ENCODE measurements at regions not wholly inside any gene's neighbourhood (a gene's known extent, or its start where the extent isn't known, plus 50 kb on each side); places are given as distances from the start of the nearest gene placed in this dataset.
"Not testable (repeated sequence)": the region's sequence is repeated elsewhere in the genome, so short reads cannot be mapped to it uniquely, and the experiment has no call there.

- DNase-seq, result not testable (repeated sequence)
Measured at GRCh38 chr5:1579389-1579788, 55.6 kb upstream of the LPCAT1 start.

GRCh38 chr5:1576851-1577250, 53.1 kb upstream of the LPCAT1 start:
- DNase-seq, result not testable (repeated sequence)

GRCh38 chr5:1575991-1576714, 52.4 kb upstream of the LPCAT1 start:
- DNase-seq, result not testable (repeated sequence)

- not testable (repeated sequence) for DNase-seq
Measured at GRCh38 chr5:1575491-1575890, 51.7 kb upstream of the LPCAT1 start.

GRCh38 chr5:1574023-1574318, 50.2 kb upstream of the LPCAT1 start:
- not testable (repeated sequence) for DNase-seq

- not testable (repeated sequence) for DNase-seq
Measured at GRCh38 chr5:1573217-1574022, 49.7 kb upstream of the LPCAT1 start.

Measured in inflammatory macrophage (primary cell).